GM12872 (cell line): ENCODE measurements at regions not wholly inside any gene's neighbourhood (a gene's known extent, or its start where the extent isn't known, plus 50 kb on each side); places are given as distances from the start of the nearest gene placed in this dataset.

Source experiments
- TF ChIP-seq, protein P1 (sequence below): IDR thresholded peaks from 3 replicates; pipeline ENCODE4 v1.5.1; 2011; ENCODE audit warnings: low read depth, mild to moderate bottlenecking, low read length, moderate library complexity; ENCODE audit not compliant: insufficient read depth

DNA sequence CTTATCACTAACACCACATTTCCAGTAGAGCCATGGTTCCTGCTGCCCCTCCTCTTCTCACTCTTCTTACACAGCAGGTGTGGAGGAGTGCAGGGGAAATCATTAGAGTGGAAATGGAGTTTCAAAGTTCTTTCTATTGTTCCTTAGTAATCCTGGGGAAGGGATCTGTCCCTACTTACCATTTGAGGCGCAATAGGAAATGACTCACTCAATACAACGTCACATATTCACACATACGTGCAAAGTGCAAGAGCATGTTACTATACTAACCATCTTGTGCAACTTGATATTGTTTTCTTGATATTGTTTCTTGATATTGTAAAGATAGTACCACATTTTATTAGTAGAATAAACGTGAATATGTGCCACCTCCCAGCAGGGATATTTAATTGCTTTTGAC is 1010.2 kb downstream of the DNAJB9 start:
- TF ChIP-seq, protein P1, sequence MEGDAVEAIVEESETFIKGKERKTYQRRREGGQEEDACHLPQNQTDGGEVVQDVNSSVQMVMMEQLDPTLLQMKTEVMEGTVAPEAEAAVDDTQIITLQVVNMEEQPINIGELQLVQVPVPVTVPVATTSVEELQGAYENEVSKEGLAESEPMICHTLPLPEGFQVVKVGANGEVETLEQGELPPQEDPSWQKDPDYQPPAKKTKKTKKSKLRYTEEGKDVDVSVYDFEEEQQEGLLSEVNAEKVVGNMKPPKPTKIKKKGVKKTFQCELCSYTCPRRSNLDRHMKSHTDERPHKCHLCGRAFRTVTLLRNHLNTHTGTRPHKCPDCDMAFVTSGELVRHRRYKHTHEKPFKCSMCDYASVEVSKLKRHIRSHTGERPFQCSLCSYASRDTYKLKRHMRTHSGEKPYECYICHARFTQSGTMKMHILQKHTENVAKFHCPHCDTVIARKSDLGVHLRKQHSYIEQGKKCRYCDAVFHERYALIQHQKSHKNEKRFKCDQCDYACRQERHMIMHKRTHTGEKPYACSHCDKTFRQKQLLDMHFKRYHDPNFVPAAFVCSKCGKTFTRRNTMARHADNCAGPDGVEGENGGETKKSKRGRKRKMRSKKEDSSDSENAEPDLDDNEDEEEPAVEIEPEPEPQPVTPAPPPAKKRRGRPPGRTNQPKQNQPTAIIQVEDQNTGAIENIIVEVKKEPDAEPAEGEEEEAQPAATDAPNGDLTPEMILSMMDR = no peak

DNA sequence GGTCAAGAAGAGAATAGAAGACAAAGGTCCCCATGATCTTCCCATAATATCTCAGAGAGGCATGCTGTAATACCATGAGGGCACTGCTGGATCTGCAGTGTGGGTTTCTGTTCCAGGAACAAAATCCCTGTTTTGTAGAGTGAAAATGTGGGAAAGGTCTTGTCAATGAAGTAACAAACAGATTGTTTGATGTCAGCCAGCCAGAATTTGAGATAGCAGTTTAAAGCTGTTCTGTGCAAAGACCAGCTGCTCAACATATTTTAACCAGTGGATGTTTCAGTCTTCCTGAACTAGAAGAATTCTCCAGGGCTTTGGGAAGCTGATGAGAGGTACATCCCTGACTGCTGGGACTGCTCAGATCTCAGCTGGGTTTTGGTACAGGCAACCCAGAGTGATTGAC is 1012.5 kb downstream of the DNAJB9 start:
- TF ChIP-seq, protein P1 = no peak

DNA sequence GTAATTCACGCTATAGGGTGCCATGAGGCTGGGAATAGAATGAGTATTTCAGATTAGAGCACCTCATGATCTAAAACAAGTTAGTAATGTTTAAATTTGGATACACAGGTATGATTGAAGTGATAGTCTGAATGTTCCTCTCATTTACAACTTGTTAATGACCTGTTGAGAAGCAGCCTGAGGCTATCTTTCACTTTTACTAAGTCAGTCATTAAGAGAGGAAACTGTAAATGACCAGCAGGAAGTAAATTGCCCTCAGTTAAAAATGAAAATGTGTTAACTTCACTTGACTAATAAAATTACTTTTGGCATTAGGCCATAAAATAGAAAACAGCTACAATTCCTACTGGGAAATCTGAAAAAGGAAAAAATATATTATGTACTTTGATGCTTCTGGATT is 1042.0 kb downstream of the DNAJB9 start:
- TF ChIP-seq, protein P1 = no peak

DNA sequence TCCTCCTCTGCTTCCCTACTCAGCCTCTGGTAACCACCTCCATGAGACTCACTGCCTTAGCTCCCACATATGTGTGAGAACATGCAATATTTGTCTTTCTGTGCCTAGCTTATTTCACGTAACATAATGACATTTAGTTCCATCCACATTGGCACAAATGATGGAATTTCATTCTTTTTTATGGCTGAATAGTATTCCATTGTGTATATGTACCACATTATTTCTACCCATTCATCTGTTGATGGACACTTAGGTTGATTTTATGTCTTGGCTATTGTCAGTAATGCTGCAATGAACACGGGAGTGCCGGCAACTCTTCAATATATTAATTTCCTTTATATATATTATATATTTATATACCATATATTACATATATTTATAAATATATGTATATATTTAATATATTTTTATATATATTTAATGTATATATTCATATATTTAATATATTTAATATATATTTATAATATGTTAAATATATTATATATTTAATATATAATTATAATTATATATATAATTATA is 1046.9 kb downstream of the DNAJB9 start:
- TF ChIP-seq, protein P1 = no peak

DNA sequence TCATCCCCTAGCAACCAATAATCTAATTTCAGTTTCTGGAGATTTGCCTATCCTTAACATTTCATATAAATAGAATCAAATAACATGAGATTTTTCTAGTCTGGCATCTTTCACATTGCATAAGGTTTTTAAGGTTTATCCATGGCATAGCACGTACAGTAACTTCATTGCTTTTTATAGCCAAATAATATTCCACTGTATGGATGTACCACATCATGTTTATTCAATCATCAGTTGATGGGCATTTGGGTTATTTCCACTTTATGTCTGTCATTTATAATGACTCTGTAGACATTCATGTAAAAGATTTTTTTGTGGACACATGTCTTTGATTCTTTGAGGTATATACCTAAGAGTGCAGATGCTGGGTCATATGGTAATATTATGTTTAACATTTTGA is 1052.6 kb downstream of the DNAJB9 start:
- TF ChIP-seq, protein P1 = no peak

DNA sequence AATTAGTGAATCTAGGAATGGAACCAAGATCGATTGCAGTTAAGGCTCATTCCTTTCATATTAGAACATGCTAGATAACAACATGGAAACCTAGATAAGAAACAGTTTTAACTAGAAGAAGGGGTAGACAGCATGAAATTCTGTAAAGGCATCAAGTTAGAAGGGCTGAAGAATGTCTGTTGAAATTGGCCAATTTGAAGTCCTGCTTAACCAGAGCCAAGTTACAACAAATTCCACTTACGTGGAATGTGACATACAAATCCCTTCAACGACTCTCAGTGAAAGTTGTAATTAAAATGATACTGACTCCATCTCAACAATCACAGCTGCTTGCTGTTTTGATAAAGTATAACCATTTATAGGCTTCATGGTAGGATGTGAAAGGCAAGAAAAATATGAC is 1065.7 kb downstream of the DNAJB9 start:
- TF ChIP-seq, protein P1 = no peak

DNA sequence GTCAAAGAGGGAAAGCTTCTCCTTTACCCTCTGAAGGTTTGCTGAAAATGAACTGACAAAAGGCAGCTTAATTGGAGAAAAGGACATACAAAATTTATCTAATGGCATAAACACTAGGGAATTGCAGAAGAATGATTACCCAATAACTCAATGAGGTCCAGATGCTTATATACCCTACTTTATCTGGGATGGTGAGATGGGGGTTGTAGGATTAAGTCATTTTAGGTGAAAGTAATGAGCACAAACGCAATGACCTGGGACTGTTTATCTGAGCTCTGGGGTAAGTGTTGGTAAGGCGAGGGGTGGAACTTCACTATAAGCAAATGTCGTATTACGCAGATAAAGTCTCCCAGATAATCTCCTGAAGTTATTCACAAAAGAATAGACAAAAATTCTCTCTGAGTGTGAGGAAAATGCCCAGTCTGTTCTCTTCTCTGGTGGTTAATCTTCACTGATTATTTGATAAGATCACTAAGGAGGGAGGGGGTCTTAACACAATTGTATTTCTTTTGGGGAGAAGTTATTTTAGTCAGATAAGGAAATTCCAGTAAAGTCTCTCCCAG is 1067.8 kb downstream of the DNAJB9 start:
- TF ChIP-seq, protein P1 = no peak
